ENCODE measurements at regions not wholly inside any gene's neighbourhood (a gene's known extent, or its start where the extent isn't known, plus 50 kb on each side); places are given as distances from the start of the nearest gene placed in this dataset.

DNA sequence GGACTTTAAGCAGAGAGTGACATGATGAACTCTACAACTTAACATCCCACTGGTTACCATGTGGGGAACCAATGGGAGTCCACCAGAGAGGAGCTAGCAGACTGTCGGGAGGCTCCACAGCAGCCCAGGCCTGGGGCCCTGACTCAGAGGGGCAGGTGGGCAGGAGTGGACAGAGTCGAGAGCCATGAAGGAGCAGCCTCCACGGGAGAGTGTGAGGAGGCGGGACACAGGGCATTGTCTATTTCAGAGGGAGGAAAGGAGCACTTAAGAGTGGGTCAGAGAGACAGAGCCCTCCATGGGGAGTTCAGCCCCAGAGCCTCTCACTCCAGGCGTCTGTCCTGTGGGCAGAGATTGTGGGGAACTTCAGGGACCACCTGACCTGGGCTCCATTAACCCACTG, 118.7 kb downstream of the CYP26B1 start:
- Mint-ChIP-seq H3K27me3 (ENCODE audit: low read depth) (no peaks in the 10 kb centered on the region), H3K9me3 (no peaks in the 10 kb centered on the region), H3K4me1 (peaks cover 6% of the 10 kb centered on the region), H3K4me3 (no peak overlapping the region), H3K36me3 (no peaks in the 10 kb centered on the region), H3K27ac (no peak overlapping the region)
- peak in 1 of 2 experiments; percentile 21 for DNase-seq (ENCODE audit: low spot score in 2 of 2, unreplicated experiment in 2 of 2)
- TF ChIP-seq, protein P1, sequence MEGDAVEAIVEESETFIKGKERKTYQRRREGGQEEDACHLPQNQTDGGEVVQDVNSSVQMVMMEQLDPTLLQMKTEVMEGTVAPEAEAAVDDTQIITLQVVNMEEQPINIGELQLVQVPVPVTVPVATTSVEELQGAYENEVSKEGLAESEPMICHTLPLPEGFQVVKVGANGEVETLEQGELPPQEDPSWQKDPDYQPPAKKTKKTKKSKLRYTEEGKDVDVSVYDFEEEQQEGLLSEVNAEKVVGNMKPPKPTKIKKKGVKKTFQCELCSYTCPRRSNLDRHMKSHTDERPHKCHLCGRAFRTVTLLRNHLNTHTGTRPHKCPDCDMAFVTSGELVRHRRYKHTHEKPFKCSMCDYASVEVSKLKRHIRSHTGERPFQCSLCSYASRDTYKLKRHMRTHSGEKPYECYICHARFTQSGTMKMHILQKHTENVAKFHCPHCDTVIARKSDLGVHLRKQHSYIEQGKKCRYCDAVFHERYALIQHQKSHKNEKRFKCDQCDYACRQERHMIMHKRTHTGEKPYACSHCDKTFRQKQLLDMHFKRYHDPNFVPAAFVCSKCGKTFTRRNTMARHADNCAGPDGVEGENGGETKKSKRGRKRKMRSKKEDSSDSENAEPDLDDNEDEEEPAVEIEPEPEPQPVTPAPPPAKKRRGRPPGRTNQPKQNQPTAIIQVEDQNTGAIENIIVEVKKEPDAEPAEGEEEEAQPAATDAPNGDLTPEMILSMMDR (IDR thresholded peaks at IDR 0.05; ENCODE audit: unreplicated experiment), result no peak

DNA sequence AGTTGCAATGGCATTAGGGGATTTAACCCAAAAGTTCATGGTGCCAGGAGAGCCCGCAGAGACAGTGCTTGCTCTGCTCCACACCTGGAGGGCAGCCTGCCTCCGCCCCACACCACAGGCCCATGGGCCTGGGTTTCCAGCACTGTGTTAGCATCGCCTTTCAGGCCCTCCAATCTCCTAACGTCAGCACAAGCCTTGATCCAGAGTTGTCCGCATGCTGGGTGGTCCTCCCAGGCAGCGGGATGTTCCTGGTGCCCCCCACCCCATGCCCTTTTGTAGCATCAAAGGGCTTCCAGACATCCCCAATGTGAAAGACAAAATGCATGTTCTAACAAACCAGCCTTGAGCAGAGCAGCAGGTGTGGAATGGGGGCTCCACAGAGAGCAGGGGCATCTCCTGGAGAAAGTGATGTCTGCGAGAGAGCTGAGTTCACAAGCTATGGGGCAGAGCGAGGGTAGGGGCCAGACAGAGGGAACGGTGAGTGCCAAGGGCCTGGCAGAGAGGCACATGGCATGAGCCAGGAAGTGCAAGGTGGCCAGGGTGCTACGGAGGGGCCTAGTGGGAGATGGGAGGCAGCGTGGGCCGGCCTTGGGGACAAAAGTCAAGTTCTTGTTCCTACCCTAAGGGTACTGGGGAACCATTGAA, 119.2 kb downstream of the CYP26B1 start:
- Mint-ChIP-seq H3K27ac (no peak overlapping the region), H3K36me3 (no peaks in the 10 kb centered on the region), H3K27me3 (ENCODE audit: low read depth) (no peaks in the 10 kb centered on the region), H3K4me1 (peaks cover 6% of the 10 kb centered on the region), H3K9me3 (no peaks in the 10 kb centered on the region), H3K4me3 (no peak overlapping the region)
- TF ChIP-seq, protein P1 (IDR thresholded peaks at IDR 0.05; ENCODE audit: unreplicated experiment), result no peak
- DNase-seq (ENCODE audit: low spot score in 2 of 2, unreplicated experiment in 2 of 2), result peak in 1 of 2 experiments; percentile 31

DNA sequence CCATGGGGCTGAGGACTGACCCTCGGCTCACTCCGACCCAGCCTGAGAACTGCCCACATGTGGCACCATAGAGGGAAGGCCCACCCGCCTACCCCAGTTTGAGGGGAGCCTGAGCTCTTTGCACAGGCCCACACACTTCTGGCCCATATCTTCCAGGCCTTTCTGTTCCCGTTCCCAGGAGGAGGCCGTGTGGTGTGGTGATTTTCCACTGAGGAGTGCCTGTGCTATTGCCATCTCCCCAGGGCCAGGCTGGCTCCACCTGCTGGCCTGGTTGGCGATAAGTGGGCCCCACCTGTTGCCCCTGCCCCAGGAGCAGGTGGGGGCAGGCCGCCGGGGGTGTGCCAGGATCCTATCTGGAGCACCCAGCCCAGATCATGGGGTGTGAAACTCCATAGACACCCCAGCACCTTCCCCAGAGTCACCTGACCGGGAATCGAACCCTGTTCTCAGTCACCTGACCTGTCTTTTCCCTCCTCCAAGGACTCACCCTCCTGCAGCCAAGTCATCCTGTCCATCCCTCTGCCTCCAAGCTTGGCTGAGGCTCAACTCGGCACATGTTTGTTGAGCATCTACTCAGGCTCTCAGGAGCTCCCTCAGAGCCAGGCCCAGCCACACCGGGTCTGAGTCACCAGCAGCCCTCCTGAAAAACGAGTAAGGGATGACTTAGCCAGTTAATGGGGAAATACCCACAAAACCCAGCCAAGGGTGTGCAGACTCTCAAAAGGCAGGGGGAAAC, 120.1 kb downstream of the CYP26B1 start:
- no peaks in the 10 kb centered on the region for H3K36me3 Mint-ChIP-seq
- peak in 1 of 2 experiments; percentile 20 for DNase-seq (ENCODE audit: low spot score in 2 of 2, unreplicated experiment in 2 of 2)
- no peaks in the 10 kb centered on the region for H3K9me3 Mint-ChIP-seq
- no peak overlapping the region for H3K27ac Mint-ChIP-seq
- H3K4me1 Mint-ChIP-seq, result peaks cover 6% of the 10 kb centered on the region
- TF ChIP-seq, protein P1 (IDR thresholded peaks at IDR 0.05; ENCODE audit: unreplicated experiment), result no peak
- H3K27me3 Mint-ChIP-seq (ENCODE audit: low read depth), result no peaks in the 10 kb centered on the region
- H3K4me3 Mint-ChIP-seq, result no peak overlapping the region

DNA sequence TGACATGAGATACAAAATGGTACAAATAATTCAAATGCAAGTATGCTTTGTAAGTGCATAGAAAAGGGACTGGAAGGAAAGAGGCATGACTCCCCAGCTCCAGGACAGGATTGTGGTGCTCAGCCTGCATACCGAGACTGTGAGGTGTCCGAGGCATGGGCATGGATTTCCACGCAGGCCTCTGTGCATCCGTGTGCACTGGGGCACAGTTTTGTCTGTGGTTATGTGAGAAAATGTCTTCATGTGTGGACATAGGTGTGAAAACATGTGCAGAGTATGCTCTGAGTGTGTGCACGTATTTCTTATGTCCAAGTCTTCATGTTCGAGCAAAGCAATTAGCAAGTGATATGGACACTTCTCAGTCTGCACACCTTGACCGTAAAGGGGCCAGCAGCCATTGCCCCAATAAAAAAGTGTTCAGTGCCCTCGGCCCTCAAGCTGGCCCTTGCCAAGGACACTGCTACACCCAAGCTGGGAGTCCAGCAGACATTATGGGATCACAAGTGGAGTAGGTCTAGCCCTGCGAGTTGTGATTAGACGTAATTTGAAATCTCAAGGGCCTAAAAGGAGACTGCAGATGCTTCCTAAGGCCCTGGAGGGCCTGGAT, 120.7 kb downstream of the CYP26B1 start:
- Mint-ChIP-seq H3K27me3 (ENCODE audit: low read depth) (no peaks in the 10 kb centered on the region), H3K4me3 (no peak overlapping the region), H3K36me3 (no peaks in the 10 kb centered on the region), H3K27ac (no peak overlapping the region), H3K4me1 (peaks cover 6% of the 10 kb centered on the region), H3K9me3 (no peaks in the 10 kb centered on the region)
- TF ChIP-seq, protein P1 (IDR thresholded peaks at IDR 0.05; ENCODE audit: unreplicated experiment), result no peak
- DNase-seq (ENCODE audit: low spot score in 2 of 2, unreplicated experiment in 2 of 2), result peak in 1 of 2 experiments; percentile 28

DNA sequence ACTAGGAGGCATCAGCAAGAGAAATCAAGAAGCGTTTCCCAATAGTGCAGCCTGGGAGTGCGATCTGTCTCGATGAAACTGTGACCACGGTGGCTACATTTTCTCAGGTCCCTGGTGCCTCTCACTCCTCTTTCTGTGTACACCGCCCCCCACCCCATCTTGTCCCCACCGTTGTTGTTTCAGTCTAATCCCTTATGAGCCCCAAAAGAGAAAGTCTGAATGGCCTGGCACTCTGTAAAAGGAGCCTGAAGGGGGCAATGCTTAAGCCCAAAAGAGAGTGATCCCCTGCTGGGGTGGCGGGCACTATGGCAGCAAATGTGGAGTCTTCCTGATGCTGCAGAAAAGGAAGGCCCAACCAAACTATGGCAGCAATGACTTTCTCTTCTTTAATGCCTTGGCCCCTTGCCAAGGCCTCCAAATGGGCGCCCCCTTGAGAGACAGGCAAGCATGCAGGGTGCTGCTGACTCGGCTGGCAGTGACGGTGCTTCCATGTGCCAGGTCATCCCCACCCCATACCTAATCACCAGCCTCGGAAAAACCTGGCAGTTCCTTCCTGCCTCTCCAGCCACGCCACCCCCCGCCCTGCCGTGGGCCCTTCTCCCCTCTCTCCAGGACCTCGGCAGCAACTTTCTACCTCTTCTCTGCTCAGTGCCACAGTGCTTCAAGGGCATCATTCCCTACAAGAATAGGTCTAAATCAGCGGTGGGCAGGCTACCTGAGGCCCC, 123.0 kb downstream of the CYP26B1 start:
- Mint-ChIP-seq H3K27me3 (ENCODE audit: low read depth) (no peaks in the 10 kb centered on the region), H3K9me3 (no peaks in the 10 kb centered on the region), H3K4me1 (no peaks in the 10 kb centered on the region), H3K4me3 (no peak overlapping the region), H3K27ac (no peak overlapping the region), H3K36me3 (no peaks in the 10 kb centered on the region)
- DNase-seq (ENCODE audit: low spot score in 2 of 2, unreplicated experiment in 2 of 2), result peak in 1 of 2 experiments; percentile 28
- TF ChIP-seq, protein P1 (IDR thresholded peaks at IDR 0.05; ENCODE audit: unreplicated experiment), result no peak

Data from mesothelial cell of epicardium (in vitro differentiated cells).